ENCODE measurements at regions not wholly inside any gene's neighbourhood (a gene's known extent, or its start where the extent isn't known, plus 50 kb on each side); places are given as distances from the start of the nearest gene placed in this dataset.

GRCh38 chr4:185071236-185071811 is 53.0 kb downstream of the HELT start:
- no peaks in the 10 kb centered on the region for H3K36me3 ChIP-seq (ENCODE audit: control insufficient read depth in 2 of 2, extremely low read depth in 1 of 2, insufficient read depth in 1 of 2, low read length in 1 of 2)
- no peak overlapping the region for H3K4me3 ChIP-seq (ENCODE audit: control insufficient read depth in 1 of 2, extremely low read depth in 1 of 2, low read length in 1 of 2)
- peaks cover 0 to 12% of the 10 kb centered on the region in 2 experiments for H3K27me3 ChIP-seq (replicated peaks in 1 of 2; ENCODE audit: control insufficient read depth in 2 of 2, extremely low read depth in 1 of 2, insufficient read depth in 2 of 2, low read length in 1 of 2)
- DNase-seq (no peak), ATAC-seq (replicated peaks in 1 of 4) (no peak)
- POLR2A ChIA-PET: no interaction called here
- no peaks in the 10 kb centered on the region for H3K9me3 Mint-ChIP-seq
- no peaks in the 10 kb centered on the region for H3K4me1 ChIP-seq (ENCODE audit: control insufficient read depth in 1 of 2, extremely low read depth in 1 of 2, insufficient read depth in 2 of 2, low read length in 2 of 2)
- no peak overlapping the region for H3K4me3 Mint-ChIP-seq
- no peak overlapping the region for H3K27ac Mint-ChIP-seq
- no peaks in the 10 kb centered on the region for H3K9me3 ChIP-seq
- no peaks in the 10 kb centered on the region for H3K36me3 Mint-ChIP-seq
- H3K4me1 Mint-ChIP-seq: no peaks in the 10 kb centered on the region
- CTCF ChIA-PET: no interaction called here
- H3K27me3 Mint-ChIP-seq: peaks cover 16 to 27% of the 10 kb centered on the region in 2 donors
- no peak overlapping the region for H3K27ac ChIP-seq (ENCODE audit: low read length)
- WGBS (ENCODE audit: insufficient coverage): no CpG with 5 or more reads among the region's 8 CpGs

DNA sequence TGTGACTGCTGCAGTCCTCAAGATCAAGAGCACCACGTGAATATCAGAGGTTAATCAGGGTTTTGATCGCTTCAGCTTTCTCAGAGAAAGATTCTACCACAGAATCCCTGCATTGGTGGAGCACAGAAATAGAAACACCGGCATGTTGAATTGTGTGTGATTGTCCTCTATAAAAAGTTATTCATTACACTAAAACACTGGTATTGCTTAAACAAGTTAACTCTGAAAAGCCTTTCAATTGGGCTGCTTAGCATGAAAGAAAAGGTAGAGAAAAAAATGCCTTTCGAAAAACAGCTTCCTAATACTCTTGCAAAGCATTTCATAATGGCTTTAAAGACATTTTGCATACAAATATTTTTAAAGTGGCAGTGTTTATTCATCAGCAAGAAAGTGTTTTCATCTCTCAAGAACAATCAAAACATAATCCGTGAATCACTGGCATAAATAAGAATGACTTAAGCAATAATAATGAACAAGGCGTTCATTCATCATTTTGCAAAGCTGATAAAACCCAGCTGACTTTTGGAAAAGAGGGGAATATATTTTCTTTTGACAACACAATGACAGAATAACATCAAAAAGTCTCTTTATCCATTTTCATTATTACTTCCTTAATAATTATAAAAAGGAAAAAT is 61.1 kb downstream of the HELT start:
- Mint-ChIP-seq H3K9me3 (no peaks in the 10 kb centered on the region), H3K36me3 (no peaks in the 10 kb centered on the region), H3K4me3 (no peak overlapping the region), H3K27me3 (peaks cover 10 to 35% of the 10 kb centered on the region in 2 donors), H3K27ac (no peak overlapping the region), H3K4me1 (no peaks in the 10 kb centered on the region)
- H3K4me3 ChIP-seq (ENCODE audit: control insufficient read depth in 1 of 2, extremely low read depth in 1 of 2, low read length in 1 of 2): no peak overlapping the region
- H3K36me3 ChIP-seq (ENCODE audit: control insufficient read depth in 2 of 2, extremely low read depth in 1 of 2, insufficient read depth in 1 of 2, low read length in 1 of 2): no peaks in the 10 kb centered on the region
- H3K27me3 ChIP-seq (replicated peaks in 1 of 2; ENCODE audit: control insufficient read depth in 2 of 2, extremely low read depth in 1 of 2, insufficient read depth in 2 of 2, low read length in 1 of 2): peaks cover 0 to 5% of the 10 kb centered on the region in 2 experiments
- no CpG with 5 or more reads among the region's 6 CpGs for WGBS (ENCODE audit: insufficient coverage)
- H3K27ac ChIP-seq (ENCODE audit: low read length): no peak overlapping the region
- DNase-seq (no peak), ATAC-seq (replicated peaks in 1 of 4) (no peak)
- ChIA-PET CTCF (no interaction called here), POLR2A (no interaction called here)
- no peaks in the 10 kb centered on the region for H3K4me1 ChIP-seq (ENCODE audit: control insufficient read depth in 1 of 2, extremely low read depth in 1 of 2, insufficient read depth in 2 of 2, low read length in 2 of 2)
- no peaks in the 10 kb centered on the region for H3K9me3 ChIP-seq

DNA sequence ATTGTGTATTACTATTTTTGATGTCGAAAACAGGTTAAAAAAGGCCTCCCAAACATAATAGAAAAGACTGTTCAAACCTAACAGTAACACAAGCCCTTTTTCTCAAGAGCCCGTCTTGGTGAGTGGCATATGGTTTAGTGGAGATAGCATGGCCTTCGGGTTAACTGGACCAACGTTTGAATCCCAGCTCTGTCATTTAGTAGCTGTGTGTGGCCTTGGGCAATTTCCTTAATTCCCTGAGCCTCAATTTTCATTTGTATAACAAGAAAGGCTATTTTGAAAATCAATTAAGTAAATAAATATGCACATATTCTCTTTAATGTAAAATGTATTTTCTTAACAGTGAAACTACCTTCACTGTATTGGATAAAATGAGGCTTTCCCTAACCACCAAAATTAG is 62.3 kb downstream of the HELT start:
- DNase-seq: no peak
- WGBS (ENCODE audit: insufficient coverage): no CpG with 5 or more reads among the region's 4 CpGs
- Mint-ChIP-seq H3K27me3 (peaks cover 6 to 28% of the 10 kb centered on the region in 2 donors), H3K4me1 (no peaks in the 10 kb centered on the region), H3K36me3 (no peaks in the 10 kb centered on the region), H3K9me3 (no peaks in the 10 kb centered on the region), H3K4me3 (no peak overlapping the region), H3K27ac (no peak overlapping the region)
- no peaks in the 10 kb centered on the region for H3K36me3 ChIP-seq (ENCODE audit: control insufficient read depth in 2 of 2, extremely low read depth in 1 of 2, insufficient read depth in 1 of 2, low read length in 1 of 2)
- POLR2A ChIA-PET: no interaction called here
- no peaks in the 10 kb centered on the region for H3K4me1 ChIP-seq (ENCODE audit: control insufficient read depth in 1 of 2, extremely low read depth in 1 of 2, insufficient read depth in 2 of 2, low read length in 2 of 2)
- H3K27me3 ChIP-seq (replicated peaks in 1 of 2; ENCODE audit: control insufficient read depth in 2 of 2, extremely low read depth in 1 of 2, insufficient read depth in 2 of 2, low read length in 1 of 2): no peaks in the 10 kb centered on the region
- CTCF ChIA-PET: no interaction called here
- H3K9me3 ChIP-seq: no peaks in the 10 kb centered on the region
- ATAC-seq (replicated peaks in 1 of 4): no peak
- H3K27ac ChIP-seq (ENCODE audit: low read length): no peak overlapping the region
- H3K4me3 ChIP-seq (ENCODE audit: control insufficient read depth in 1 of 2, extremely low read depth in 1 of 2, low read length in 1 of 2): no peak overlapping the region

DNA sequence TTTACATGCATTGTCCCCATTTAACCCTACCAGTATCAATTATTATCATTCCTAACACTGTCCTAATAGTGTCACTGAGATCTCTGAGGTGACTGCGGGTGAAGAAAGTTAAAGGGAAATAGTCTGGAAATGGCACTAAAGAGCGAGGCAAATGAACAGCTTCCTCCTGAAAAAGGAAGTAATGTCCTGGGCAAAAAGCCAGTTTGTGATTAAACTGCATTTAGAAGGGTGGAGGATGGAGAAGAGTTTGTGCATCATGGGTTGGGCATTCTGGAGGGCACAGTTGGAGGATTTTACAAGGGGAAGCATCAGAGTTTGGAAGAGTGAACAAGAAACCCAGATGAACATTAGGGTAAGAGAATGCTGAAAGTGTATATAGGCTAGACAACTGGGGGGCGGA is 60.5 kb upstream of the SLC25A4 start:
- ChIA-PET POLR2A (no interaction called here), CTCF (no interaction called here)
- H3K36me3 ChIP-seq (ENCODE audit: control insufficient read depth in 2 of 2, extremely low read depth in 1 of 2, insufficient read depth in 1 of 2, low read length in 1 of 2): no peaks in the 10 kb centered on the region
- peaks cover 0 to 6% of the 10 kb centered on the region in 2 experiments for H3K27me3 ChIP-seq (replicated peaks in 1 of 2; ENCODE audit: control insufficient read depth in 2 of 2, extremely low read depth in 1 of 2, insufficient read depth in 2 of 2, low read length in 1 of 2)
- Mint-ChIP-seq H3K27me3 (peaks cover 8 to 24% of the 10 kb centered on the region in 2 donors), H3K9me3 (no peaks in the 10 kb centered on the region), H3K4me1 (peaks cover 0 to 2% (median 0%) of the 10 kb centered on the region in 3 donors), H3K36me3 (no peaks in the 10 kb centered on the region), H3K27ac (no peak overlapping the region), H3K4me3 (no peak overlapping the region)
- DNase-seq (no peak), ATAC-seq (replicated peaks in 1 of 4) (no peak)
- H3K9me3 ChIP-seq: no peaks in the 10 kb centered on the region
- WGBS (ENCODE audit: insufficient coverage): 34% methylated on average over 2 of the region's 3 CpGs
- no peak overlapping the region for H3K4me3 ChIP-seq (ENCODE audit: control insufficient read depth in 1 of 2, extremely low read depth in 1 of 2, low read length in 1 of 2)
- H3K4me1 ChIP-seq (ENCODE audit: control insufficient read depth in 1 of 2, extremely low read depth in 1 of 2, insufficient read depth in 2 of 2, low read length in 2 of 2): no peaks in the 10 kb centered on the region
- no peak overlapping the region for H3K27ac ChIP-seq (ENCODE audit: low read length)

DNA sequence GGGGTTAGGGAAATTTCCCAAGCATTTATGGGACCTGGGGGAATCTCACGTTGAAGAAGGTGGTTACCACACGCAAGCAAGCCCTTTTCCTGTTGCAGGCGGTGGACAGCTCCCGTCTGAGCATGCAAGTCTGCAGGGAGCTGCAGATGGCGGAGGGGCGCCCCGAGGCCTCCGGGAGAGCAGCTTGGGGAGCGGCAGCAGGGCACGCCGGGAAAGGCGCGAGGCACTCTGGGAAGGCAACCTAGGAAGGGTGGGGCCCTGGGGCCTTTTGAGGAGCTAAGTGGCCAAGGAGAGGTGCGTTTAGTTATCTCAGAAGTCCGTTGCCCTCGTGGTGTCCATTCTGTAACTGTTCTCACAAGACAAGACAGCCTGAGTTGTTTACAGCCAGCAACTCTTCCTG is 57.0 kb upstream of the SLC25A4 start:
- no peaks in the 10 kb centered on the region for H3K9me3 Mint-ChIP-seq
- Histone ChIP-seq H3K36me3 (ENCODE audit: control insufficient read depth in 2 of 2, extremely low read depth in 1 of 2, insufficient read depth in 1 of 2, low read length in 1 of 2) (no peaks in the 10 kb centered on the region), H3K9me3 (no peaks in the 10 kb centered on the region), H3K4me3 (ENCODE audit: control insufficient read depth in 1 of 2, extremely low read depth in 1 of 2, low read length in 1 of 2) (no peak overlapping the region), H3K4me1 (ENCODE audit: control insufficient read depth in 1 of 2, extremely low read depth in 1 of 2, insufficient read depth in 2 of 2, low read length in 2 of 2) (no peaks in the 10 kb centered on the region), H3K27ac (ENCODE audit: low read length) (no peak overlapping the region), H3K27me3 (replicated peaks in 1 of 2; ENCODE audit: control insufficient read depth in 2 of 2, extremely low read depth in 1 of 2, insufficient read depth in 2 of 2, low read length in 1 of 2) (peaks cover 0 to 6% of the 10 kb centered on the region in 2 experiments)
- ChIA-PET POLR2A (no interaction called here), CTCF (interaction anchor here in 1 of 2 donors (0.6 to 0.8 kb wide), 3 partner anchors 10 to 779 kb away, joined by 3 to 4 read pairs (median 3); no protein-coding TSS in a partner anchor)
- no peaks in the 10 kb centered on the region for H3K36me3 Mint-ChIP-seq
- H3K27ac Mint-ChIP-seq: no peak overlapping the region
- H3K27me3 Mint-ChIP-seq: peaks cover 15 to 30% of the 10 kb centered on the region in 2 donors
- no peak overlapping the region for H3K4me3 Mint-ChIP-seq
- H3K4me1 Mint-ChIP-seq: peaks cover 0 to 2% (median 0%) of the 10 kb centered on the region in 3 donors
- ATAC-seq (replicated peaks in 1 of 4) (no peak), DNase-seq (no peak)
- 70% methylated on average over 16 of the region's 16 CpGs for WGBS (ENCODE audit: insufficient coverage)

DNA sequence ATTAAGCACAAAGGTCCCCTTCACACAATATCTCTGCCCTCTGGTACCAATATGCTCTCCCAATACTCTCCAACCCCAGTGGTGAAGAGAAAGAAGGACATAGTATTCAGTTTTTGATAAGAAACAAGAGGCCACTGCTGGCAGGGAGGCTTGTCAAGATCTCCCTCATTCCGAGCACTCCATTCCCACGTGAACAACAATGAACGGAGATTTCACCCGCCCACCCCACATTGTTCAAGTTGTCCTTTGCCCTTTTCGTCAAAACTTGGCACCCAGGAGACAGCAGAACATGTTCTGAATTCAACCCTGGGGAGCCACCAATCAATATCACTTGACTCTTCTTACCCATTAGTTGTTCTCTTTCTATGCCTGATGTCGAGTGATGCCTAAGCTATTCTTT is 54.2 kb upstream of the SLC25A4 start:
- DNase-seq (no peak), ATAC-seq (replicated peaks in 1 of 4) (no peak)
- Histone ChIP-seq H3K27ac (ENCODE audit: low read length) (no peak overlapping the region), H3K27me3 (replicated peaks in 1 of 2; ENCODE audit: control insufficient read depth in 2 of 2, extremely low read depth in 1 of 2, insufficient read depth in 2 of 2, low read length in 1 of 2) (peaks cover 0 to 11% of the 10 kb centered on the region in 2 experiments), H3K4me1 (ENCODE audit: control insufficient read depth in 1 of 2, extremely low read depth in 1 of 2, insufficient read depth in 2 of 2, low read length in 2 of 2) (no peaks in the 10 kb centered on the region), H3K36me3 (ENCODE audit: control insufficient read depth in 2 of 2, extremely low read depth in 1 of 2, insufficient read depth in 1 of 2, low read length in 1 of 2) (no peaks in the 10 kb centered on the region), H3K9me3 (no peaks in the 10 kb centered on the region), H3K4me3 (ENCODE audit: control insufficient read depth in 1 of 2, extremely low read depth in 1 of 2, low read length in 1 of 2) (no peak overlapping the region)
- no peak overlapping the region for H3K4me3 Mint-ChIP-seq
- ChIA-PET POLR2A (no interaction called here), CTCF (no interaction called here)
- no peaks in the 10 kb centered on the region for H3K36me3 Mint-ChIP-seq
- H3K27ac Mint-ChIP-seq: no peak overlapping the region
- H3K27me3 Mint-ChIP-seq: peaks cover 30 to 36% of the 10 kb centered on the region in 2 donors
- H3K9me3 Mint-ChIP-seq: no peaks in the 10 kb centered on the region
- WGBS (ENCODE audit: insufficient coverage): 89% methylated on average over 4 of the region's 6 CpGs
- peaks cover 0 to 2% (median 0%) of the 10 kb centered on the region in 3 donors for H3K4me1 Mint-ChIP-seq

Data from T-cell (primary cell).